ENCODE measurements at regions not wholly inside any gene's neighbourhood (a gene's known extent, or its start where the extent isn't known, plus 50 kb on each side); places are given as distances from the start of the nearest gene placed in this dataset.
"Not testable (repeated sequence)": the region's sequence is repeated elsewhere in the genome, so short reads cannot be mapped to it uniquely, and the experiment has no call there.

DNA sequence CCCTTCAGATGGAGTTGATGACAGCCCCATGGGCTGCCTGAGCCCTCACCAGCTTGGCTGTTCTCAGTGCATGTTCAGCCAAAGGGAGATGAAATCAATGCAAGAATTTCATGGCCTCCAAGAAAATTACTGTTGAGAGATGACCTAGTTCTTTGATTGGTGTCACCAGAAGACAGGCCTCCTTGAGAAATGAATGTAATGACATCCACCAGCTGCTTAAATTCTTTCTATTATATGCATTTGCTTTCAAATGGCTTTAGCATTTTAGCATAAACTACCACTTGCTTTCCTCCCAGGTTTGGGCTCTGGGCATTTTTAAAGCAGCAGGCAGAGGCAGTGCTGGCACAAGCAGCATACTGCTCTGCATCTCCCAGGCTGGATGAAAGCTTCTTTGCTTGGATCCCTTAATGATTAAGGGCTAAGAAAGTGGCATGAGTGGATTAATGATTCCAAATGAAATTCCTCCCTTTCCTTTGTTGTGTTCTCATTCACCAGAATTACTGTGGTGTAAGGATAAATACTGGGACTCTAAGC, 278.4 kb downstream of the ZNF326 start:
- H3K4me1 Mint-ChIP-seq: no peaks in the 10 kb centered on the region
- H3K27me3 Mint-ChIP-seq: no peaks in the 10 kb centered on the region
- no peaks in the 10 kb centered on the region for H3K36me3 Mint-ChIP-seq (ENCODE audit: low read depth)
- no peak for ATAC-seq (replicated peaks)
- H3K27ac Mint-ChIP-seq: no peak overlapping the region
- H3K9me3 Mint-ChIP-seq: no peaks in the 10 kb centered on the region
- H3K4me3 Mint-ChIP-seq: no peak overlapping the region

DNA sequence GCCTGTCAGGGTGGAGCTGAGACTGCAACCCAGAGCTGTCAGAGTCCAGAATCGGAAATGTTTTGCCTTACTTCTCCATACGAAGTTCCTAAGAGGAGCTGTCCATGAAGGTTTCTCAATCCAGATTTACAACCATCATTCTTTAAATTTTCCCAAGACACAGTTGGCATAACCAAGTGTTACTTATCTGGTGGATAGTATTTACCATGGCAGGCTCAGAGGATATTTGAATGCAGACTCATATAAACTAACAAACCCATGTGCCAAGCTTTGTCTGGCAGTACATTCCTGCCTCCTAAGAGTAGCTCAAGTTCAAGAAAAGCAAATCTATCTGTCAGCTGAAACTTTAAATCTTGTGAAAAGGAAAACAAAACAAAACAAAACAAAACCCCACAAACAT, 267.9 kb downstream of the ZNF326 start:
- Mint-ChIP-seq H3K36me3 (ENCODE audit: low read depth) (no peaks in the 10 kb centered on the region), H3K27me3 (peaks cover 9% of the 10 kb centered on the region), H3K4me3 (no peak overlapping the region), H3K27ac (no peak overlapping the region), H3K4me1 (no peaks in the 10 kb centered on the region), H3K9me3 (no peaks in the 10 kb centered on the region)
- no peak for ATAC-seq (replicated peaks)

DNA sequence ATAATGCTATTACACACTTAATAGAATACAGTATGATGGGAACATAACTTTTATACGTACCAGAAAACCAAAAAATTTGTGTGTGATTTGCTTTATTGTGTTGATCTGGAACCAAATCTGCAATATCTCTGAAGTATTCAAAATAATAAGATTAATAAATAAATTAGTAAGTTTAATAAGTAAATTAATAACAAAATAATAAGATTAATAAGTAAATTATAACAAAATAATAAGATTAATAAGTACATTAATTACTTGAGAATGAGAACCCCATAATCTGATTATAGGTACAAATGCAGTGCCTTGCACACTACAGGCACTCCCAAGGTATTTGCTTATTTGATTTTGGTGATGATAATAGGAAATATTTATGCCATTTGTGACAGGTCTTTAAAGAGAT, 267.4 kb downstream of the ZNF326 start:
- no peaks in the 10 kb centered on the region for H3K4me1 Mint-ChIP-seq
- ATAC-seq (replicated peaks): no peak
- H3K27me3 Mint-ChIP-seq: peaks cover 13% of the 10 kb centered on the region
- no peaks in the 10 kb centered on the region for H3K36me3 Mint-ChIP-seq (ENCODE audit: low read depth)
- no peak overlapping the region for H3K27ac Mint-ChIP-seq
- no peaks in the 10 kb centered on the region for H3K9me3 Mint-ChIP-seq
- no peak overlapping the region for H3K4me3 Mint-ChIP-seq

DNA sequence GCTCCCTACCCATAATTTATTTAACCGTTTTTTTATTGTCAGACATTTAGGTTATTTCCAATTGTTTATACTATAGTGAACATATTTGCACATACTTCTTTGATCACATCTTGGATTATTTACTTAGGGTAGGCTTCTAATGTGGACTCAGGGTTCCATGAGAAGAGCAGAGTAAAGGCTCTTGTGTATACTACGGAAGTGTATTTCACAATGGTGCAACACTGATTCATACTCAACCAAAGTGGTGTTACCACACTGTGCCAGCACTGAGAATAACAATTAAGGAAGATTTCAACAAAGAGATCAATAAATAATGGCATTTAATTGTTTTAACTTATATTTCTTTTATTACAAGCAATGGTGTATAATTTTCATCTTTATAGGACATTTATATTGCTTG, 251.2 kb downstream of the ZNF326 start:
- no peak overlapping the region for H3K27ac Mint-ChIP-seq
- no peaks in the 10 kb centered on the region for H3K36me3 Mint-ChIP-seq (ENCODE audit: low read depth)
- H3K4me3 Mint-ChIP-seq: no peak overlapping the region
- peaks cover 10% of the 10 kb centered on the region for H3K9me3 Mint-ChIP-seq
- no peak for ATAC-seq (replicated peaks)
- no peaks in the 10 kb centered on the region for H3K4me1 Mint-ChIP-seq
- H3K27me3 Mint-ChIP-seq: peaks cover 23% of the 10 kb centered on the region

DNA sequence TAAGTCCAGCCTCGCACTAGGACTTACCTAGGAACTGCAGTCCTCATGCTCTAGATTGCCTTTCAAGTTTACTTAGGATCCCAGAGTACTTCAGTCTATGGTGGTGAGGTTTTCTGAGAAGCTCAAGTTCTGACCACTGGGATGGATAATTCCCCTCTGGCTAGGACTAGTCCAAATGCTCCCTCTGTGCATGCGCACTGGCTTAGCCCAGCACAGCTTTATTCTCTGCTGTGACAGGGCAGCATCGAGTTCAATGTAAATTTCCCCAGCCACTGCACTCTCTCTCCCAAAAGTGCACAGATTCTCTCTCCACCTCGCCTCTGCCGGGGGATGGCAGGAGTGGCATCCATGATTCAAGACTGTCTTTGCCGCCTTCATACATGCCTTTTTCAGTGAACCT, 241.6 kb downstream of the ZNF326 start:
- Mint-ChIP-seq H3K4me3 (no peak overlapping the region), H3K27me3 (peaks cover 4% of the 10 kb centered on the region), H3K9me3 (peaks cover 8% of the 10 kb centered on the region), H3K27ac (no peak overlapping the region), H3K4me1 (no peaks in the 10 kb centered on the region), H3K36me3 (ENCODE audit: low read depth) (no peaks in the 10 kb centered on the region)
- ATAC-seq (replicated peaks): no peak

DNA sequence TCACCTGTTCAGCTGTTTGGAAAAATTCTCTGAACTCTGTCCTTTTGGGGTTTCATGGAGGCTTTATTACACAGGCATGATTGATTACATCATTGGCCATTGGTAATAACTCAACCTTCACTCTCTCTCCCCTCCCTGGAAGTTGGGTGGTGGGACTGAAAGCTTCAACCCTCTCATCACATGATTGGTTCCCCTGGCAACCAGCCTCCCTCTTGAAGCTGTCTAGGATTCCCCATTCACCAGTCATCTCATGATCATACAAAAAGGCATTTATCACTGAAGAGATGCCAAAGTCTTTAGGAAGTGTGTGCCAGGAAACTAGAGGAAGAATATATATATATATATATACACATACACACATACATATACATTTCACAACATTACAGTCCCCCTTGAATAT, 228.5 kb downstream of the ZNF326 start:
- no peak for ATAC-seq (replicated peaks)
- Mint-ChIP-seq H3K36me3 (ENCODE audit: low read depth) (no peaks in the 10 kb centered on the region), H3K27me3 (peaks cover 13% of the 10 kb centered on the region), H3K4me1 (no peaks in the 10 kb centered on the region), H3K4me3 (no peak overlapping the region), H3K27ac (no peak overlapping the region), H3K9me3 (peaks cover 8% of the 10 kb centered on the region)

DNA sequence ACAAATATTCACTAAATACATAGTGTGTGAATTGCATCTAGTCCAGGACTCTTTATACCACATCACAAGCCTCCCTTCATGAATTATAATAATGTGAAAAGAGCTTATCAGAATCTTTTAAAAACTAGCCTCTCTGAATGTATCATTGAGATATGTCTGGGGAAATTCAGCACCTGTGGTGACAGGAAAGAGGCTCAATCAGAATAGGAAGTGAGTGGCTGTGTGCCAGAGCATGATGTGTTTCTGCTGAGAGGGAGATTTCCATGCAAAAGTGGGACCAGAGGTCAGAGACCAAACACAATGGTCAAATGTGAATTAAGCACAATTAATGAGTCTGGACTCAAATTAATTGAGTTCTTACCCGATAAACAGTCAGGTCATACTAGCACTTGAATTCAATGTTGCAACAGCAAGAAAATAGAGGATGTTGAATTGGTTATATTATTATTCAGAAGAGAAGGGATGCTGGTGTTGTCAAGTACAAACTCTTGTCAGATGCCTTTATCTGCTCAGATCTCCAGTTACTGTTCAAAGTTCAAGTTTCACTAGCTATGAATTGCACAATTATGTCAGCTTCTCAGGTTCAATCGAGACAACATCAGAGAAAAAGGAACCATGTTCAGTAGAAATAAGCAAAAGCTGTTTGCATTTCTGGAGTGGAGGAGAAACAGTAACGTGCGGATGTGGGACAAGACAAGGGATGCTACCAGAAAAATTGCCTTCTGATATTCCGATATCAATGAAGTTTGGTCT, 226.2 kb downstream of the ZNF326 start:
- Mint-ChIP-seq H3K27me3 (peaks cover 13% of the 10 kb centered on the region), H3K36me3 (ENCODE audit: low read depth) (no peaks in the 10 kb centered on the region), H3K4me1 (no peaks in the 10 kb centered on the region), H3K9me3 (peaks cover 8% of the 10 kb centered on the region), H3K4me3 (no peak overlapping the region), H3K27ac (no peak overlapping the region)
- ATAC-seq (replicated peaks): no peak

DNA sequence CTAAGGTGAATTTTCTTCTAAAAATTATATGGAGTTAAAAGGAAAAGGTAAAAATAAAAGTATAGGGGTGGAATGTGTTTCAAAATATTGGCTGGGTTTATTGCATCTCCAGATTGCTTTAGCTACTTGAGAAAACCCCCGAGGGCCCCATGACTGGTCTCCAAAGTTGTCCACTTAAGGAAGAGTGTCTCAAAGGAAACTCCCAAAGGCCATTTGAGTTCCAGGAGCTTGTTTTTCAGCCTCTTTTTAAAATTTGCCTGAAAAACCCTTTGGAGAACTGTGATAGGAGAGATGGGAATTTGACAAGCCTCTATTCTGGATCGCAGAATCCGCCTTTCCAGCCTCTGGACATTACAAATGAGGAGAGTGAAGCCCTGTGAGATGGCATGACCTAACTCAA, 225.6 kb downstream of the ZNF326 start:
- ATAC-seq (replicated peaks): no peak
- no peaks in the 10 kb centered on the region for H3K36me3 Mint-ChIP-seq (ENCODE audit: low read depth)
- H3K4me3 Mint-ChIP-seq: no peak overlapping the region
- peaks cover 8% of the 10 kb centered on the region for H3K9me3 Mint-ChIP-seq
- H3K27ac Mint-ChIP-seq: no peak overlapping the region
- peaks cover 13% of the 10 kb centered on the region for H3K27me3 Mint-ChIP-seq
- H3K4me1 Mint-ChIP-seq: no peaks in the 10 kb centered on the region

DNA sequence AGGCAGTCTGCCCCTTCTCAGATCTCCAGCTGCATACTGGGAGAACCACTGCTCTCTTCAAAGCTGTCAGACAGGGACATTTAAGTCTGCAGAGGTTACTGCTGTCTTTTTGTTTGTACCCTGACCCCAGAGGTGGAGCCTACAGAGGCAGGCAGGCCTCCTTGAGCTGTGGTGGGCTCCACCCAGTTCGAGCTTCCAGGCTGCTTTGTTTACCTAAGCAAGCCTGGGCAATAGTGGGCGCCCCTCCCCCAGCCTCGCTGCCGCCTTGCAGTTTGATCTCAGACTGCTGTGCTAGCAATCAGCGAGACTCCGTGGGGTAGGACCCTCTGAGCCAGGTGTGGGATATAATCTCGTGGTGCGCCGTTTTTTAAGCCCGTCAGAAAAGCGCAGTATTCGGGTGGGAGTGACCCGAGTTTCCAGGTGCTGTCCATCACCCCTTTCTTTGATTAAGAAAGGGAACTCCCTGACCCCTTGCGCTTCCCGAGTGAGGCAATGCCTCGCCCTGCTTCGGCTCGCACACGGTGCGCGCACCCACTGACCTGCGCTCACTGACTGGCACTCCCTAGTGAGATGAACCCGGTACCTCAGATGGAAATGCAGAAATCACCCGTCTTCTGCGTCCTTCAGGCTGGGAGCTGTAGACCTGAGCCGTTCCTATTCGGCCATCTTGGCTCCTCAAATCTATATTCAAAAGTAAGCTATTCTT, 224.4 kb downstream of the ZNF326 start:
- H3K4me3 Mint-ChIP-seq; H3K36me3 Mint-ChIP-seq (ENCODE audit: low read depth); H3K9me3 Mint-ChIP-seq; H3K27ac Mint-ChIP-seq; H3K4me1 Mint-ChIP-seq; ATAC-seq (replicated peaks): not testable (repeated sequence)
- H3K27me3 Mint-ChIP-seq: peaks cover 11% of the 10 kb centered on the region

DNA sequence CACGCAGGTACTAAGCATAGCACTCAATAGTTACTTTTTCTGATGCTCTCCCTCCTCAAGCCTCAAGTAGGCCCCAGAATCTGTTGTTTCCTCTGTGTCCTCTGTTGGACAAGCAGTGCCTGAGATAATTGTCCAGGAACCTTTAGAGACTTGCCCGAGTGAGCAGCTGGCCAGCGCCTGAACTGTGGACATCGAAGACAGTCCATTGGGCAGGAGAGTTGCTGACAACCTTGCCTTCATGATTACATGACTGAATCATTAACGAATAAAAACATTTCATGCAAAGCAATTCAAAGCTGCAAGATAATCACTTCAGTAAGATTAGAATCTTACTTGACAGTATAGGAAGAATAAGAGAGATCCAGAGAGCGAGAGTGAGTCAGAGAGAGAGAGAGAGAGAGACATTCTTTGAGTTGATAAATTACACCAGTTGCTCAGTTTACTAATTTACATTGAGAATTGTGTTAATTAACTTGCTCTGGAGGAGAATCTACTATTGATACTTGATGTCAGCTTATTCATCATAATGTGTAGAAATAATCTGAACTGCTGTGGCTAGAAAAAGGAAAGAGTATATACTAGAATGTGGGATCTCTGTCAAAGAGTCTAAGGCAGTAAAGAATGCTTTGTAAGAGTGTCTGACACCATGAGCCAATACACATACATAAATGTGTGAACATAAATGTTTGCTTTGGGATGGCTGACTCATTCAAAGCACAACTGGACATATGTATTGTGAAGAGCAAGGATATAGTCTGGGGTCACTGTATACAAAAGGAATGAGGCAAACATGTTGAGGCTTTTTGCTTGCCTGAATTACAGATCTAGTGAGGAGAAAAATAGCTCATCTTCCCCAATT, 216.0 kb downstream of the ZNF326 start:
- Mint-ChIP-seq H3K4me1 (no peaks in the 10 kb centered on the region), H3K9me3 (no peaks in the 10 kb centered on the region), H3K36me3 (ENCODE audit: low read depth) (no peaks in the 10 kb centered on the region), H3K4me3 (no peak overlapping the region), H3K27me3 (peaks cover 11% of the 10 kb centered on the region), H3K27ac (no peak overlapping the region)
- ATAC-seq (replicated peaks): no peak

DNA sequence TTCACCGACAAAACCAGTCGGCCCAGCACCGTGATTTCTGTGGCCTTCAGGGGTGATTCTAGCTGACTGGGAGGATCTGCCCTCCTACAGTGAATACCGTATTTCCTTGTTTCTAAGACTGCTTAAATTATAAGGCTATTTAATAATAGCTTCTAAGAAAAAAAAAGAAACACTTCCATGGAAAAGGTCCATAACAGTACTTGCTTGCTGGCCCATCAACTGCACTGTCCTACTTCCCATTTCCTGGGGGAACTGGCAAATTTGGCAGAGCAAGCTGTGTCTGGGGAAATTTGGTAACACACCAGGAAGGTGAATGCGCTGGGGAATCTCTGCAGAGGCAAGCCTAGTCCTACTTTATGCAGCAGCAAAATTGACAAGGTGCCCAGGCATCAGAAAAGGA, 214.0 kb downstream of the ZNF326 start:
- Mint-ChIP-seq H3K36me3 (ENCODE audit: low read depth) (no peaks in the 10 kb centered on the region), H3K27ac (no peak overlapping the region), H3K4me3 (no peak overlapping the region), H3K4me1 (no peaks in the 10 kb centered on the region), H3K27me3 (peaks cover 6% of the 10 kb centered on the region), H3K9me3 (no peaks in the 10 kb centered on the region)
- no peak for ATAC-seq (replicated peaks)

DNA sequence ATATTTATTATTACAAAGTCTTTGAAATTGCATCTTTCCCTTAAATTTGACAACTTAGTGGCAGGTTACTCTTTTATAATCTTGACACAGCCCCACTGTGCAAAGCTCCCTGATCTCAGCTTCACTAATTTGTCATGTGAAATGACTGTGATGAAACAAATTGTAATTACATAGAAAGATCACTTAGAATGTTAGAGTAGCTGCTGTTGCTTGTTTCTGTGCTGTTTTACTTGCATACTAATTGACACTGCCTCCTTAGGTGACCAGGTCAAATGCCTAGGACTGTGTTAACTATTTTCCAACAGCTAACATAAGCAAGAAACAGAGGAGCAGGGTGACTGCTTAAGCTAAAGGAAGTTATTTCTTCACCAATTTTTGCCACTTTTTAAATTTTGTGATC, 211.3 kb downstream of the ZNF326 start:
- H3K9me3 Mint-ChIP-seq: no peaks in the 10 kb centered on the region
- H3K36me3 Mint-ChIP-seq (ENCODE audit: low read depth): no peaks in the 10 kb centered on the region
- no peak overlapping the region for H3K27ac Mint-ChIP-seq
- H3K27me3 Mint-ChIP-seq: peaks cover 12% of the 10 kb centered on the region
- H3K4me3 Mint-ChIP-seq: no peak overlapping the region
- no peaks in the 10 kb centered on the region for H3K4me1 Mint-ChIP-seq
- ATAC-seq (replicated peaks): no peak

DNA sequence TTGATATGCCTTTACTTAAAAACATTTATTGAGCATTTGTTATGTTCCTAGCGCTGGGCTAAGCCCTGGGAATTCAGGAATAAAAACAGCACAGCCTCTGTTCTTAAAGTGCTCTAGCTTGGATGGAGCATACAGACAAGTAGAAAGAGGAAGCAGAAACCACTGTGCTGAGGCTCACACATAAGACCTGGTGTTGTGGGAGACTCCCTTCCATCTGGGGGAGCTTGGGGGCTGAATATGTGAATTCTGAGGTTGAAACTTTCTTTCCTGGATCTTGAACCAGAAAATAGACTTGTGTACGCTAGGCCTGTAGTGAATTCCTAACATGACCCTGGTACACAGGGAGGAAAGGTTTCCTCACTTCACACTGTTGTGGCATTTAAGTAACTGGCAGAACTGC, 209.9 kb downstream of the ZNF326 start:
- Mint-ChIP-seq H3K9me3 (no peaks in the 10 kb centered on the region), H3K27me3 (peaks cover 12% of the 10 kb centered on the region), H3K4me3 (no peak overlapping the region), H3K4me1 (no peaks in the 10 kb centered on the region), H3K27ac (no peak overlapping the region), H3K36me3 (ENCODE audit: low read depth) (no peaks in the 10 kb centered on the region)
- ATAC-seq (replicated peaks): no peak

DNA sequence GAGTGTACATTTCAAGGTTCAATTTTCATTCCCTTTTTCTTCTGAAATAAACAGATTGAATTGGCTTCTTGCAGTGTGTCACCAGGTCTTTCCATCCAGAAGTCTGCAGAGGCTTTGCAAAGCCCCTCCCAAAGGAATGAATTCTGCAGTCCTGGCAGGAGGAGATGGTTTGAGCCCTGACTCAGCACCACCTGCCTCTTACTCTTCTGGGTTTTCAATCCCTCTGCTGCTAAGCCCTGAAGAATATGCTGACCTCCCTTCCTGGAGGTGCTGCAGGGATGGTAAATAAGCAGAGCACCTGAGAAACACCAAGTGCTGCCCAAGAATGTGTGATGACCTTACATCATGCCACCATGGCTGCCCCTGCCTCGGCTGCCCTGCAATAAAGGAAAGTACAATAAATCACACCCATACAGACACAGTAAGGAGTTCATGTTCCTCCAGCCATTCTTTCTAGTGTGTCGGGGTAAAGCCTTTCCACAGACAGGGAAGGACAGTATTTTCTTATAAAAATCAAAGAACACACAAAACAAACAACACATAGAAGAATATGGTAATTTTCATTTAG, 209.2 kb downstream of the ZNF326 start:
- Mint-ChIP-seq H3K4me3 (no peak overlapping the region), H3K27ac (no peak overlapping the region), H3K27me3 (peaks cover 12% of the 10 kb centered on the region), H3K9me3 (no peaks in the 10 kb centered on the region), H3K4me1 (no peaks in the 10 kb centered on the region), H3K36me3 (ENCODE audit: low read depth) (no peaks in the 10 kb centered on the region)
- no peak for ATAC-seq (replicated peaks)

Measured in activated T-helper 17 cell treated with anti-CD3 and anti-CD28 coated beads, Interleukin-2, amount 50 U/mL, for 72 hours (primary cell).